NCI-H1105 (cell line): ENCODE measurements at regions not wholly inside any gene's neighbourhood (a gene's known extent, or its start where the extent isn't known, plus 50 kb on each side); places are given as distances from the start of the nearest gene placed in this dataset.
"Not testable (repeated sequence)": the region's sequence is repeated elsewhere in the genome, so short reads cannot be mapped to it uniquely, and the experiment has no call there.

ENCODE experiments used
- DNase-seq: peaks from one replicate; lab custom pipeline; 2025; lab: John Stamatoyannopoulos, UW

DNA sequence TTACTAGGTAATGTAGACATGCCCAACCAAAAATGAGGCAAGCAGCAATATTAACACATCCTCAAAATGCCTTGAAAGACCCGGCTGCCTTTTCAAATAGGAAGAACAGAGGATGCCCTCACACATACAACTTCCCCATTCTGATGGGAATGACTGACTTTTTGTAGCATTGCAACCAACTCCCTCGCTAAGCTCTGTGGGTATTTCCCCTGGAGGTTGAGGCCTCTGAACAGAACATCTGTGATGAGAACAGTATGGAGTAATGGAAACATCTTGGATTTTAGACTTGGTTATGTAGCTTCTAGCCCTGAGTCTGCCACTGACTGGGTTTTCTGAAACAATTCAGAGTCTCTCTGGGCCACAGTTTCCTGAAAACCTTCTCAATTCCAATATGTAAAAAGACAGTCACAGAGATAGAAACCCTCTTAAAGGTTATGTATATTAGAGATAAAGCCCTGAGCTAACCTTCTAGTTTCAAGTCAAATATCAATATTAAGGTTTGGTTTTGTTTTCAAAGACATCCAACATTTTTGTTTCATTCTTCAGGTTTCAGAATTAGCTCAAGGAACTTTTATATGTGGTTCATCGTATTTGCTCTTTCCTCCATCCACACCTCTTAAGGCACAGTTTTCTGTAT is 311.5 kb downstream of the SETD4 start:
- no peak for DNase-seq

DNA sequence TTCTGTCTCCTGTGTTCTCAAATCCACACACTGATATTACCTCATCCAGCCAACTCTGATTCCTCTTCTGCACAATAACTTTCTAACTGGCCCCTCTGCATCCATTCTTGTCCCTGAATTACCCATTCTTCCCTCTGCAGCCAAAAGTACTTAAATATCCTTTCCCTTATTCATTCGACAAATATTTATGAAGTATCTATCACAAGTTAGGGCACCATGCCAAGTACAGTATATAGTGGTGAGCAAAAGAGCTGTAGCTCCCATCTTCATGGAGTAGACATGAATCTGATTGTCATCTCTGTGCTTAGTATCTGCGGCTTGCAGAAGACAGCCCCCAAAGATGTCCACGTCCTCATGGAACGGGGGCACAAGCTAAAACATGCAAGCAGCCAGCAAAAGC is 316.8 kb downstream of the SETD4 start:
- no peak for DNase-seq

DNA sequence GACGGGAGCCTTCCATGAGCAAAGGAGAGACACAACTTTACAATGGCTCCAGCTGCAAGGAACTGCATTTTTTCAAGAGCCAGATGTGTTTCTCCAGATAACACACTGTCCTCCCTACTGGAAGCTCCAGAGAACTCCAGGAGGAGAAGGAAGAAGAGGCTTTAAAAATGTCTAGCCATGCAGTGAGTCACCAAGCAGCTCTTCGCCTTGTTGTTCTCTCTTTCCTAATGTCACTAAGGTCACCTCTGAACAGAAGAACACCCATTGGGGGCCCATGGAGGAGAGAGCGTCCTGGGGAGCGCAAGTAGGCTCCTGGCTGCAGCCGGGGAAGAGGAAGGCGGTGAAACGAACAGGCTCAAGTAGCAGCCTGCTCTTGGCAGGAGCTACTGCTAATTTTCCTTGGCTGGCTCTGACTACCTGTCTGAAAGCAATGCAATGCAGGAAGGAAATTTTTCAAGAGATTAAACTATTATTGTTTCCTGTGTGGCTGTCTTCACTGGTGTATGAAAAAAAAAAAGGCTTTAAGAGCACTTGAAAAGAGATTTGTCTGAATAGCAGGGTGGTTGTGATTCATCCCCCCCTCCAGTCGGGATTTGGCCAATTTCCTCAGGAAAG is 321.9 kb downstream of the SETD4 start:
- peak; percentile 12 for DNase-seq

DNA sequence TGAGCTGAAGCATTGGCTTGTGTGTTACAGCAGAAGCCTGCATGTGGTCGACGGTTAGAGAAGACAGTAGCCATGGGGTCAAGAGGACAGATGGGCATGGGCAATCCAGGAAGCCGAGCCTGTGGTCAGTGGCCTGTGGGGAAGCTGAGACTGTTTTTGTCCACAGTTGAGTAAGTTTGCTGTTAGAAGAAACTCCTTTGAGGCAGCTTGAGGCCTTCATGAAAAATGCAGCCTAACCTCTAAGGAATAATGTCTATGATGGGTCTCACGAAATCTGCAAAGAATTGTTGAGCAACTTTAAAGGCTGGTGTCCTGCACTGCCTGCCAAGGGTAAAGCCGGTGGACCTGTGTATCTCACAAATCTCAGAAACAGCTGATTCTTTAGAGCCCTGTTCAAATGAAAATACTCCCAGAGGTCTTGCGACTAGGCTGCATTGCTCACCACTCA is 322.4 kb downstream of the SETD4 start:
- DNase-seq, result no peak

- DNase-seq, result no peak
These were observed 322.9 kb downstream of the SETD4 start for GRCh38 chr21:35737449-35737848.

DNA sequence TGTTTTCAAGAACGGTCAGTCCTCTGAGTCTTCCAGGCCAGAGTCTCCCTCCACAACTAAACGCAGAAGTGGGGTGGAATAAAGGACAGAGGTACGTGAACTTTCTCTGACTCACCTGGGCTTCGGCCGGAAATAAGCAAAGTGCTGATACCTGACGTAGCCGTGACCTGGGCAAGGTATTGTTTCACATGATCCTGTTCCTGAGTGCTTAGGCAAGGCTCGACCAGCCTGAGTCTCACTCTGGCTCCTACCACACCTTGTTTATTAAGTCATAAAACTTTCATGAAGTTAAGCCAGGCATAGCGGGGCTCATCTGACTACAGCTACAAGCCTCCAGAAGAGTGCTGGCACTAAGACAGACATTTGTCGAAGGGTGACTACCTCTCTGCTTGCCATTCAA is 327.5 kb downstream of the SETD4 start:
- DNase-seq, result no peak

DNA sequence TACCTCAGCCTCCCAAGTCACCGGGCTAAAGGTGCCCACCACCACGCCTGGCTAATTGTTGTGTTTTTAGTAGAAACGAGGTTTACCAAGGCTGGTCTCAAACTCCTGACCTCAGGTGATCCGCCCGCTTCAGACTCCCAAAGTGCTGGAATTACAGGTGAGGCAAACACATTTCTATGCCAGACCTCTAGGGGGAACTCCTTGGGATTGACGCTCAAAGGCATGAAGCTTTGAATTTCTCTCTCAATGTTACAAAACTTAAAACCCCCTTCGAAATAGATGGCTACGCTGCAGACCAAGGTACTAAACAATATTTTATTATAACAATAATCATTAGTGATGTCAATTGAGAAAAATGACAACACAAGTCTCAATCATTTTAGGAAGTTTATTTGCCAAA is 330.0 kb downstream of the SETD4 start:
- no peak for DNase-seq

- no peak for DNase-seq
These were observed 332.5 kb downstream of the SETD4 start for GRCh38 chr21:35727830-35728229.

GRCh38 chr21:35724156-35724555 is 336.2 kb downstream of the SETD4 start:
- no peak for DNase-seq

DNA sequence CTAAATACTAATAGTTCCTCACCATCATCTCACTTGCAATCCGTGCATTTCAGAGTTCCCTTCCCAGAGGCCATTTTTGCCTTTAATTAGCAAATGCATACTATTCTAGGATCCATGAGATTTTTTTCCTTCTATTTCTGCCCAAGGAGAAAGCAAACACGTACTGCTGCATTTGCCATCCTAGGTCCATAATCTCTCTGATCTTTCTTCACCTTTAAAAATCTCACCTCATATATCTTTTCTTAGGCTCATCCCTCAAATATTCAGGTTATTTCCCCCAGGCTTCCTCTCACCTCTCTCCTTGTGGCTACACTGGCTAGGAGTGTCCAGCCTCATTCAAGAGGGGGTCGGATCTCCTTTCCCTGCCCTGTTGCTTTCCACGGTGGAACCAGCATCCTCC is 338.6 kb downstream of the SETD4 start:
- no peak for DNase-seq

DNA sequence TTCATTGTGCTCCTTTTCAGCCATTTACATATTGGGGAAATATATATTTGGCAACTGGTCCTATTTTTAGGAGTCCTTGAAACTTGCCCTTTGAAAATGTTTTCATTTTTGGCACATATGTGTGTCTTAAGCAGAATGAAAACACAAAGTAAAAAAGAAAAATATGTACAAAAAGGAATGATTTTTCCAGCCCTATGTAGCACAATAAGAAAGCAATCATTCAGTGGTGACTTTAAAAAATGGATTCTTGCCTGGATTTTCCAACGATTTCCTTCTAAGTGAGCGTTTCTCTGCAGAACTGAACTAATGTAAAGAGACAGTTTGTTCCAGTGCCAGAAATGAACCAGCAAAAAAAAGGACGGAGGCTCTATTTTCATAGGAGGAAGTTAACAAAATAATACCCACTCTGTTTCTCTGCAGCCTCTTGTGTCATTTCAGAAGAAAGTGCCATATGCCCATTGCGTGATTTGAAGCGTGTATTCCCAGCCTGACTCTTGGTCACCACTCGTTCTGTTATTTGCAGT is 340.1 kb downstream of the SETD4 start:
- DNase-seq, result no peak

DNA sequence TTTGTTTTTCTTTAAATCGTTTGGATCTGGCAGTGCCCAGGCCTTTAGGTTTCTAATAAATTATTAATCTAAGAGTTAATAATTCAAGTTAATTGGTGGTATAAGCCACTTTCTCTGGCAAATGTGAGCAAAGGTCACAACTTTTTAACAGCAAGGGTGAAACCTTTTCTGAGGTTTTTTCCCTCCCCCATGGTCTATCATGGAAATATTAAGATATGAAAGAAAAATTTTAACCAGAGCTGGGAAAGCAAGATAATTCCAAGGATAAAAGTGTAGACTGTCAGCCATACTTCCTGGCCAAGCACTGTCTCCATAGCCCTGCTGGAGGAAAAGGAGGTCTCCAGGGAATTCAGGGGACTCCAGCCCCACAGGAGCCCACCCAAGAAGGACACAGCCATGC is 341.2 kb downstream of the SETD4 start:
- DNase-seq, result no peak

- DNase-seq, result no peak
These were observed 343.3 kb downstream of the SETD4 start for GRCh38 chr21:35716876-35717565.

DNA sequence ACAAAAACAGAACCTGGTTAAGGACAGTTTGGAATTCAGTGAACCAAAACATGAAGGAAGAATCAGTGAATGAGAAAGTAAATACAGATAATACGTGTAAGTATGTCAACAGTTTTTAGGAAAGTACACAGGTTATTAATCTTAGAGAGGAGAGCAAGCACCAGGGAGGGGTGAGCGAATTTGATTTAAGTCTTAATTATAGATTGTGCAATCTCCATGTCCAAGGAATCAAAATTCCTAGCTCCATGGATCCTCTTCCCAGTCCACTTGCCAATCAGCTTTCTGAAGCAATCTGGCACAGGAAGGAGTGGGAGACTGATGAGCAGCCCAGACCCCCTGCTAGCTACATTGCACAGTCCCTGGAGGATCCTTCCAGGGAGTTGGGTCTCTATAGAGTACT is 346.4 kb downstream of the SETD4 start:
- no peak for DNase-seq

GRCh38 chr21:35711661-35712060 is 348.7 kb downstream of the SETD4 start:
- DNase-seq, result no peak

GRCh38 chr21:35711213-35711612 is 349.1 kb downstream of the SETD4 start:
- no peak for DNase-seq

GRCh38 chr21:35709990-35710389 is 350.3 kb downstream of the SETD4 start:
- not testable (repeated sequence) for DNase-seq

- DNase-seq, result no peak
These were observed 354.4 kb downstream of the SETD4 start for GRCh38 chr21:35705888-35706287.

DNA sequence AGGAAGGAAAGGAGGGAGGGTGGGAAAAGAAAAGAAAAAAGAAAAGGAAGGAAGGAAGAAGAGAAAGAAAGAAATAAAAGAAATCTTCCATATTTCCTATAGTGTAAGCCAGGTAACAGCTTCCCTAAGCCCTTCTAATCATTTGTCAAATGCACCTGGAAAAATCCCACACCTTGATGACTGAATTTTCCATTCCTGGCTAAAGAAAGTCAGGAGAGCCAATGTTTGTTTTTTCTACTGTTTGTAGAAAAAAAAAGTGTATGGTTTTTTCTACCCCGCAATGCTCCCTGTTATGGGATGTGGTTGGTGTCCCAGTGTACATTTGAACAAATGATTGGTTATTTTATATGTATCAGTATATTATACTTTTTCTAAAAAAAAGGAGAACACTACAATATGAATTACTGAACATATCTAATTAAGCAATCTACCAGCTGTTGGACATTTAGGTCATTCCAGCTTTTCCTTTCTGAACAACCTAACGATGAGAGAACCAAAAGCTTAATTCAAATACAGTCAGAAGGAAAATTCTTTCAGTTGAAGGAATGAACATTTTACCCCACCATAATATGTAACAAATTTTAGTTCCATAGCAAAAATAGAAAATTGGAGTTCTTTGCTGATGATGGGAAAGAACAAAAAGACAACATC is 355.0 kb downstream of the SETD4 start:
- no peak for DNase-seq

DNA sequence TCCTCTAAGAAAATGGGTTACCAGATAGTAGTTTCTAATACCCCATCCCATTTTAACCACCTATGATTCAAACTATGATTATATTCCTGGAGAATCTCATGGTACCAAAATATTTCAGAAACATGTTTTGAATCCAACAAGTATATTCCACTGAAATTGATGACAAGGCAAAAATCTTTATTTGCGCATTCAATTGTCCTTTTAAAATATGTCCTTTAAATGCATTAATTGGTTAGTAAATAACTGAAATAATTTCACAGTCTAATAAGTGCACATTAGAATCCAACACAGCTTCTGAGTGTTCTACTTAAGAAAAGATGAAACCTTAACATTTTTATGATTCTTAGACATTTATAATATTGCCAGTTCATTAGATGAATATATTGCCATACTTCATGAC is 356.6 kb downstream of the SETD4 start:
- DNase-seq, result no peak

GRCh38 chr21:35699361-35699760 is 361.0 kb downstream of the SETD4 start:
- no peak for DNase-seq

- peak; percentile 94 for DNase-seq
These were observed 363.0 kb downstream of the SETD4 start for GRCh38 chr21:35697321-35697808.

GRCh38 chr21:35696644-35697043 is 363.7 kb downstream of the SETD4 start:
- no peak for DNase-seq
